ENCODE measurements at regions not wholly inside any gene's neighbourhood (a gene's known extent, or its start where the extent isn't known, plus 50 kb on each side); places are given as distances from the start of the nearest gene placed in this dataset.
"Not testable (repeated sequence)": the region's sequence is repeated elsewhere in the genome, so short reads cannot be mapped to it uniquely, and the experiment has no call there.

GRCh38 chr10:118871244-118871865 lies 116.6 kb upstream of the CACUL1 start:
- DNase-seq (ENCODE audit: low read depth) = no peak

GRCh38 chr10:118873091-118873737 lies 118.4 kb upstream of the CACUL1 start:
- no peak for DNase-seq (ENCODE audit: low read depth)

- no peak for DNase-seq (ENCODE audit: low read depth)
These were observed 119.0 kb upstream of the CACUL1 start for GRCh38 chr10:118873738-118874105.

DNA sequence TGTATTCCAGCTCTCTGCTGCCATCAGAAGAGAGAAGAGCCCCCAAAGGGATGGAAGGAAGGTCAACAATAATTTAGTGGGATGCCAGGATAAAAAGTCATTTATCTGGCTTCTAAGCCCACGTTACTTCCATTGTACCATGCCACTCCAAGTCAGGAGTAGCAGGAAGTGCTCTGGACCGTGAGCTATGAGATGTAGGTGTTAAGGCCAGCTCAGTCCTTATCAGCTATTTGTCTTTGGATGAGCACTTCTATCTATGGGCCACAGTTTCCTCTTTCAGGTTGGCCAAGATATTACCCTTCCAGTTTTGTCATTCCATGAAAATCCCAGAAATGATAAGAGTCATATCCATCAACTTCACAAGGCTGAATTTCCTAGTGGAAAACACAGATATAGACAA lies 119.4 kb upstream of the CACUL1 start:
- no peak for DNase-seq (ENCODE audit: low read depth)

DNA sequence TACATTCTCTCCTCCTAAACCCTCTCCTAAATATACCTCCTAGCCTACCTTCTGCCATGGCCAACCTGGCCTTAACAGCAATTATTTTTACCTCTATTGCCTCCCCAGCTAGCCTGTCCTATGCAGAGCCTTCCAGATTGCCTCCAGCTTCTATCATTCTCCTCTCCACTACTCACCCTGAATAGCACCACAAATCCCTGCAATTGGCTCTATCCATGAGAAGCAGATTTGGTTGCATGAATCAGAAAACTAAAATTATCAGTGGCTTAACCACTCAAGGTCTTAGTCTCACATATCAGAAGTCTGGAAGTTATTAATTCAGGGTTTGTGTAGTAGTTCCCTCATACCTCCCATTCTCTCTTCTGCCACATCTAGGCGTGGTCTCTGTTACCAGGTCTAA lies 120.3 kb upstream of the CACUL1 start:
- DNase-seq (ENCODE audit: low read depth) = no peak

DNA sequence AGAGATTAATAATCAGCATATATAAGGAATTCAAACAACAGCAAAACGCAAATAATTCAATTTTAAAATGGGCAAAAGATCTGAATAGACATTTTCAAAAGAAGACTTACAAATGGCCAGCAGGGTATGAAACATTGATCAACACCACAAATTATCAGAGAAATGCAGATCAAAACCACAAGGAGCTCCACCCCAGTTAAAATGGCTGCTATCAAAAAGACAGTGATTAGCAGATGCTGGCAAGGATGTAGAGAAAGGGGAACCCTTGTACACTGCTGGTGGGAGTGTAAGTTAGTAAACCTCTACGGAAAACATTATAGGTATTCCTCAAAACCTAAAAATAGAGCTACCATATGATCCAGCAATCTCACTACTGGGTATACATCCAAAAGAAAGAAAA lies 128.0 kb upstream of the CACUL1 start:
- no peak for DNase-seq (ENCODE audit: low read depth)

GRCh38 chr10:118892255-118892654 lies 137.3 kb upstream of the NANOS1 start:
- no peak for DNase-seq (ENCODE audit: low read depth)

DNA sequence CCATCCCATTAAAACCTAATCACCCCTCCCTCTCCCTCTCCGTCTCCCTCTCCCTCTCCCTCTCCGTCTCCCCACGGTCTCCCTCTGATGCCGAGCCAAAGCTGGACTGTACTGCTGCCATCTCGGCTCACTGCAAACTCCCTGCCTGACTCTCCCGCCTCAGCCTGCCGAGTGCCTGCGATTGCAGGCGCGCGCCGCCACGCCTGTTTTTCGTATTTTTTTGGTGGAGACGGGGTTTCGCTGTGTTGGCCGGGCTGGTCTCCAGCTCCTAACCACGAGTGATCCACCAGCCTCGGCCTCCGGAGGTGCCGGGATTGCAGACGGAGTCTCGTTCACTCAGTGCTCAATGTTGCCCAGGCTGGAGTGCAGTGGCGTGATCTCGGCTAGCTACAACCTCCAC lies 134.6 kb upstream of the NANOS1 start:
- not testable (repeated sequence) for DNase-seq (ENCODE audit: low read depth)

DNA sequence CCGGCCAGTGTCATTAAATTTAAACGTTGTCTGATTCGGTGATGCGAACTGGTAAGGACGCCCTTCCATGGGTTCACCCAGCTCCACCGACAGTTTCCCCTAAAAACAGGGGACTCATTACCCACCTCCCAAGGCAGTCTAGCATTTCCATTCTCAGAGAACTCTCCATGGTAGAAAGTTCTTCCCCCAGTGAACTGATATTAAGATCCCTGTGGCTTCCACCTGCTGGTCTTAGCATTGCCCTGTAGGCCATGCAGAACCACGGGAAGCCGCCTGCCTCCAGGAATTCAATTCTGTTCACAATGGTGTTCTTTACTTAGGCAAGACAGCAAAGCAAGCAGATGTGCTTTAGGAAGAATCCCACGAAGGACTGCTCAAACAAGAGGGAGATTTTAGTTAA lies 128.9 kb upstream of the NANOS1 start:
- DNase-seq (ENCODE audit: low read depth) = no peak

DNA sequence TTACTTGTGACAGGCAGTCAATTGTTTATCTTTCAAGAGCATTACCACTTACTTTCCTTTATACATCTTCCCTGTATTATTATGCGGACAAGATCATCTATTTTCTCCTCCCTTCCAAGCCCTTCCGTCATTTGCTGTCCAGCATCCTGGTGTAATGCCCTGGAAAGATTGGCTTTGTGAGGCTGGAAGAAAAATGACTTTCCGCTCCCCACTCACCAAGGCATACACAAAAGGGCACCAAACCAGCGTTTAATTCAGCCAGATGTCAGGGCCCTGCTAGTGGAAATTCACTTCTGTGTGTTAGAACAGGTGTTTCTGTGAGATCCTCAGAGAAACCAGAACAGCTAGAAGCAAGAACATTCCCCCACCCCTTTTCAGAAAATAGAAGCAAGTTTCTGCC lies 128.1 kb upstream of the NANOS1 start:
- DNase-seq (ENCODE audit: low read depth) = no peak

GRCh38 chr10:118901906-118902305 lies 127.6 kb upstream of the NANOS1 start:
- DNase-seq (ENCODE audit: low read depth) = no peak

DNA sequence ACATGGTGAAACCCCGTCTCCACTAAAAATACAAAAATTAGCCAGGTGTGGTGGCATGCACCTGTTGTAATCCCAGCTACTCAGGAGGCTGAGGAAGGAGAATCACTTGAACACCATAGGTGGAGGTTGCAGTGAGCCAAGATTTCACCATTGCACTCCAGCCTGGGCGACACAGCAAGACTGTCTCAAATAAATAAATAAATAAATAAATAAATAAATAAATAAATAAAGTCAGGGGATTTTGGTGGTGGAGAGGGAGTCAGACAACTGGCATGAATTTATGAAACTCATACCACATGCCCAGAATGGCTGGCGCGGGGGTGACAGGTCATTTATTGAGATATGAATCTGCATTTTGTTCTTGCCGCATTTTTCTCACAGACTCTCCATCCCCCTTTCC lies 126.9 kb upstream of the NANOS1 start:
- DNase-seq (ENCODE audit: low read depth) = not testable (repeated sequence)

GRCh38 chr10:118903251-118903650 lies 126.3 kb upstream of the NANOS1 start:
- DNase-seq (ENCODE audit: low read depth) = no peak

DNA sequence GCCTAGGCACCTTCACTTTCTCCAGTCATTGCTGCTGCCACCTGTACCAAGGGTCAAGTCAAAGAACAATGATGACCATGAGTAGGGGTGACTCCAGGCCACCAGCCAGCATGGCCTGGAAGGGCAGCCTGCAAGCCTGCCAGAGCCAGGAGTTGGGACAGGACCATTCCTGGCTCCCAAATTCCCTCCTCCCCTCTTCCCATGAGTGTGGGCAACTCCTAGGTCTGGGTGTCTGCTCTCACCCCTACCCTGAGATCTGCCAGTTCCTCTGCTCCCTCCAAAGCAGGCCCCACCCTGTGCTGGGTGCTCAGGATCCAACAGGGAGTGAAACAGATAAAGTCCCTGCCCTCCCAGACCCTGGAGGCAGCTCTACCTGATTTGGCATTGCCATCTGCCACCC lies 125.8 kb upstream of the NANOS1 start:
- no peak for DNase-seq (ENCODE audit: low read depth)

- DNase-seq (ENCODE audit: low read depth) = no peak
These were observed 125.2 kb upstream of the NANOS1 start for GRCh38 chr10:118904286-118904685.

DNA sequence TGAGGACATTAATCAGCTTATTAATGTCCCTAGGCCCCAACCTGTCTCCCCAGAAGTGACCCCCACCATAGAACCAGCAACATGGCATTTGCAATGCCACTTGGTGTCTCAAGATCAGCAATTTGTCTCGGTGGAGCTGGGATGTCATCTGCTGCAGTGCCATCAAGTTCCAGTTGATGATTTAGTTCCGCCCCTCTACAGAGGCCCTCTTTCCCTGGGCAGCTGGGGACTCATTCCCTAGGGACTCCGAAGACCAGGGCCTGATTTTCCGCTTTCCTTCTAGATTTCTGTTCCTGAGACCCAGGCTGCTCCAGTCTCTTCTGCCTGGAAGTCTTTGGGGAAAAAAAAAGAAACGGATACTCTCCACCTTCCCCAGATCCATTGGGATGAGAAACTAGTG lies 122.5 kb upstream of the NANOS1 start:
- no peak for DNase-seq (ENCODE audit: low read depth)

- no peak for DNase-seq (ENCODE audit: low read depth)
These were observed 120.8 kb upstream of the NANOS1 start for GRCh38 chr10:118908557-118909256.

- no peak for DNase-seq (ENCODE audit: low read depth)
These were observed 118.8 kb upstream of the NANOS1 start for GRCh38 chr10:118910702-118911101.

- no peak for DNase-seq (ENCODE audit: low read depth)
These were observed 118.2 kb upstream of the NANOS1 start for GRCh38 chr10:118911363-118911762.

DNA sequence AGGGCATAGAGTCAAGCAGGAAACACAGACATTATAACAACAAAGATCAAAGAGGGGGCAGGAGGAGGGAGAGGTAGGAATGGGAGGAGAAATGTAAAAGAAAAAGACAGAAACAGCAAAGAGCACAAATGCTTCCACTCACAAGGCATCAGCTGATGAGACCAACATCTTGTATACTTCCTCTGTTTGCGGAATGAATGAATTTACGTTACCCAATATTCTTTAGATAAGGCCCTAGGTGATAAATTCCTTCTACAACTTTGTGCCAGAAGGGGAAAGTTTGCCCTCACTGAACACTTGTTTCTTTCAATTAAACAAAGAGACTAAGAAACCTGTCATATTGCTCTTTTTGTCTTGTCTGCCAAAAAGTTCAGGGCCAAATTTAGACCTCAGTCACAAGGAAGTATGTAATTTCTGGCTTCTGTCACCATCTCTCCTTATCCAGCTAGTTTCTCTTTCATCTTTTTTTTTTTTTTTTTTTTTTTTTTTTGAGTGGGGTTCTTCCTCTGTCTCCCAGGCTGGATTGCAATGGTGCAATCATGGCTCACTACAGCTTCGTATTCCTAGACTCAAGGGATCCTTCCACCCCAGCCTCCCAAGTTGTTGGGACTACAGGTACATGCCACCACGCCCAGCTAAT lies 116.4 kb upstream of the NANOS1 start:
- DNase-seq (ENCODE audit: low read depth) = no peak

- DNase-seq (ENCODE audit: low read depth) = no peak
These were observed 115.7 kb upstream of the NANOS1 start for GRCh38 chr10:118913825-118914224.

DNA sequence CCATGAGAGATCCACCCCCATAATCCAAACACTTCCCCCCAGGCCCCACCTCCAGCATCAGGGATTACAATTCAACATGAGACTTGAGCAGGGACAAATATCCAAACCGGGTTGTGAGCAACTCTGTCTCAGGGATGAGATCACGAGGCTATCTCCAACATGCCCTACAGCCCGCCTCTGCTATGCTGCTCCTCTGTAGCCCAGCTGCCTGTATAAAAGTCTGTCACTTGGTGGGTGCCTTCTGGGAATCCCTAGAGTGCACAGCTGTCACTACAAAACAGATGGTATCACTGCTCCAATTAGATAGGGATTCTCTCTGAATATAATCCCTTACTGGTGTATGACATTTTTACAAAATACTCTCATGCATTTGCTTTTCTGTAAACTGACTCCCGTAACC lies 114.9 kb upstream of the NANOS1 start:
- DNase-seq (ENCODE audit: low read depth) = no peak

GRCh38 chr10:118915161-118915560 lies 114.4 kb upstream of the NANOS1 start:
- no peak for DNase-seq (ENCODE audit: low read depth)
